D721Med (cell line): ENCODE measurements at regions not wholly inside any gene's neighbourhood (a gene's known extent, or its start where the extent isn't known, plus 50 kb on each side); places are given as distances from the start of the nearest gene placed in this dataset.
"Not testable (repeated sequence)": the region's sequence is repeated elsewhere in the genome, so short reads cannot be mapped to it uniquely, and the experiment has no call there.

Experiments used
- DNase-seq: peaks from one replicate; pipeline ENCODE4 v3.0.0; 2011; ENCODE audit warnings: low spot score; ENCODE audit not compliant: insufficient read length
- FAIRE-seq: peaks from 2 replicates; lab custom pipeline; 2011; peaks lifted over from hg19 to GRCh38; lab: Jason Lieb, UNC
- TF ChIP-seq, protein P1 (sequence below): IDR thresholded peaks from 2 replicates; pipeline ENCODE4 v1.5.1; 2012; ENCODE audit warnings: mild to moderate bottlenecking, control low read depth; ENCODE audit not compliant: insufficient read depth; ENCODE audit errors: missing control alignments

DNA sequence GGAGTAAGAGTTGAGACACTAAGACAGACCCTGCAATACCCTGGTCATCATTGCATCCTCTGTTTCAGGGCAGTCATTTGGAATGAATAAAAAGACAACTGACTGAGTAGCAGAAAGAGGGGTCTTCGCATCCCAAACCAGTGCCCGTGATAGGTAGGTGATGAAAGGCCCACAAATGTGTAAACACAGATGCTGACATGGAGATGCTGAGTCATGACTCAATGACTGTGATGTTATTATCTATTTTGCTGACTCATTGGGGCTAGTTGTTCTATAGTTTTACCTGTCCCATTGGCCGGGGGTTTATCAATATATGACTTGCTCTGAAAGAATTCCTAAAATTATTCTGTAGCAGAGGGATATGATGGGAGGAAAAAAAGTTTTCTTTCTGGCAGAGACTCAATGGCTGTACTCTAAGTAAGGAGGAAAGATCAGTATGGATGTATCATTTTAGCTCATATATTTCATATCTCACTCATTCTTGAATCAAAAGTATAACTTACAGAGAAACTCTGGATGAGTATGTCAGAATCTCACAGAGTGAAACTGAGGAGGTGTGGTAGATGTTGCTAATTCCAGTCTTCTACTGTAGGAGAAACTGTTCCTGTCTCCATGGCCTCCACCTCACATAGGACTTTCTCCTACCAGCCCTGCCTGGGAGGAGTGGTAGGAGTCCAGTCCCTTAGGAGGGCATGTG is 119.9 kb upstream of the PREP start:
- no peak for FAIRE-seq
- DNase-seq, result no peak
- TF ChIP-seq, protein P1, sequence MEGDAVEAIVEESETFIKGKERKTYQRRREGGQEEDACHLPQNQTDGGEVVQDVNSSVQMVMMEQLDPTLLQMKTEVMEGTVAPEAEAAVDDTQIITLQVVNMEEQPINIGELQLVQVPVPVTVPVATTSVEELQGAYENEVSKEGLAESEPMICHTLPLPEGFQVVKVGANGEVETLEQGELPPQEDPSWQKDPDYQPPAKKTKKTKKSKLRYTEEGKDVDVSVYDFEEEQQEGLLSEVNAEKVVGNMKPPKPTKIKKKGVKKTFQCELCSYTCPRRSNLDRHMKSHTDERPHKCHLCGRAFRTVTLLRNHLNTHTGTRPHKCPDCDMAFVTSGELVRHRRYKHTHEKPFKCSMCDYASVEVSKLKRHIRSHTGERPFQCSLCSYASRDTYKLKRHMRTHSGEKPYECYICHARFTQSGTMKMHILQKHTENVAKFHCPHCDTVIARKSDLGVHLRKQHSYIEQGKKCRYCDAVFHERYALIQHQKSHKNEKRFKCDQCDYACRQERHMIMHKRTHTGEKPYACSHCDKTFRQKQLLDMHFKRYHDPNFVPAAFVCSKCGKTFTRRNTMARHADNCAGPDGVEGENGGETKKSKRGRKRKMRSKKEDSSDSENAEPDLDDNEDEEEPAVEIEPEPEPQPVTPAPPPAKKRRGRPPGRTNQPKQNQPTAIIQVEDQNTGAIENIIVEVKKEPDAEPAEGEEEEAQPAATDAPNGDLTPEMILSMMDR, result no peak

DNA sequence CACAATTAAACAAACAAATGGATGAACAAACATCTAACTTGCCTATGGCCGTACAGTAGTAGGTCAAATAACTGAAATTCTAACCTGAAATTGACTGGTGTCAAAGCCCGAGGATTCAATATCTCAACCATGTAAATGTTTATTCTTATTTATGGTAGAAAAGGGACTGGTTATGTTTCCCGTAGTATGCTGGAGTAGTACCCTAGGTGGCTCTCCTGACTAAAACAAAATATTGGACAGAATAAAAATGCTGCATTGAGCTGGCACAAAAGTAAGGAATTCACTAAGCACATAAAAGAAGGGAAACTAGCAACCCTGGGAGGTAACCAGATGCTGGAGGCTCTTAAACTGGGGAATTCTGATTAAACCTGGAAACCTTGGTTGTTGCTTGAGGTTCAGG is 117.1 kb upstream of the PREP start:
- no peak for DNase-seq
- FAIRE-seq, result no peak
- TF ChIP-seq, protein P1, result peak; percentile 17

- not testable (repeated sequence) for FAIRE-seq, DNase-seq
Measured at GRCh38 chr6:105518993-105519392, 116.1 kb upstream of the PREP start.

GRCh38 chr6:105515054-105515453 is 112.2 kb upstream of the PREP start:
- DNase-seq, result no peak
- TF ChIP-seq, protein P1, result no peak
- FAIRE-seq, result no peak

DNA sequence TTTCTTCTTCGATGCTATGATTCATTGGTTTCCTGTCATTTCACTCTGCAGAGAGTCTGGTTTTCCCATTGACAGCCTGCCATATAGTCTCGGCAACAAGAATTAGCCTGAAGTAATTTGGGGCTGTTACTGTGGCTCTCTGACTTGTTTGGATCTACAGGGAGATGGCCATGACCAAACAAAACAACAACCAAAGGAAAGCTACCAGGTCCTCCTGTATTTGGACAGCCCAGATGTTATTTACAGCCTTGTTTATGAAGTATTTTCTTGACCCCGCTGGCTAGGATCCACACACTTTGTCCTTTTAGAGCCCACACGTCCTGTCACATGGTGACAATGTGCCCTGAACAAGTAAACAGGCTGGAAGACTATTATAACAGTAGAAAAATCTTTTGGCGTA is 111.4 kb upstream of the PREP start:
- DNase-seq (no peak), FAIRE-seq (no peak)
- TF ChIP-seq, protein P1, result no peak

- FAIRE-seq, result no peak
- DNase-seq, result no peak
- TF ChIP-seq, protein P1, result no peak
Measured at GRCh38 chr6:105511639-105512038, 108.8 kb upstream of the PREP start.

DNA sequence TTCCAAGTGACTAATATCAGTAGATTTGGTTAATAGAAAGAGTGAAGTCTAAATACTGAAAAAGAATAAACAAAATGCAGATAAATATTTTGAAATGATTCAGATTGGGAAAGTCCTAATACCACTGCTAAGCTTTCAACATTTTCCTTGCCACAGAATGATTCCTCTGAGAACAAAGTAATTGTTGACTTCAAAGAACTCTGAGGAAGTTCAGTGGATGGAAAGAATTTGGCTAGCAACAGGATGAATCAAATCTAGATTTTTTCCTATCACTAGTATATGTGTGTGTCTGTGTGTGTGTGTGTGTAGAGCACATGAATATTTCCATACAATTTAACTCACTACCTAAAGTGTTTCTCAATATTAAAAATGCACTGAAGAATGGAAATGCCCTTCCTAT is 107.9 kb upstream of the PREP start:
- no peak for DNase-seq
- TF ChIP-seq, protein P1, result no peak
- no peak for FAIRE-seq
